Sciatic nerve (tissue), 2 donors: ENCODE measurements at regions not wholly inside any gene's neighbourhood (a gene's known extent, or its start where the extent isn't known, plus 50 kb on each side); places are given as distances from the start of the nearest gene placed in this dataset.
"Not testable (repeated sequence)": the region's sequence is repeated elsewhere in the genome, so short reads cannot be mapped to it uniquely, and the experiment has no call there.

Experiments
- ATAC-seq: fragments of 200-7000 bp; cut with Tn5 transposase; one replicate; pipeline ENCODE4 v1.9.1; 2020; ENCODE audit warnings: mild to moderate bottlenecking, moderate library complexity
- DNase-seq: peaks from one replicate; pipeline ENCODE4 v3.0.0-alpha.2; 2020; ENCODE audit warnings: low spot score
- intact Hi-C: fragments of 100-400 bp; cut with DNase I; formaldehyde crosslinking; loops from one replicate; pipeline ENCODE4 v1.14.2; 2022
- donor health status: DM: no; HTN: no; CAD: no.
- donor health status: DM: no; HTN: no; CAD: no.

DNA sequence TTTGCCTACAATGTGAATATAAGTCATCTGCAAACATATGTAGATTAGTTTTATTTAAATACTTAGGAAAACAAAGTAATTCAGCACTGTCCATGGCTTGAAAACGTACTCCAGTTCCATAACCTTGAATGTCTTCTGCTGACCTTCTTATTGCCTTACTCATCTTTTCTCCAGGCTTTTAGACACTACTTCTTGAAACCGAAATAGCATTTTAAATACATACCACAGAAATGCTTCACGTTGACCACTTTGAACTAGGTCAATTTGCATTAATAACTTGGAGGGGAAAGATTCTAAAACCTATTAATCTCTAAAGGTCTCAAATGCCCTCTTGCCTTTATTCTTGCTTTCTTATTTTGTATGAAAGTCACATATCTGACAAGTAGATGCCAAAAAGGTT, 995.4 kb upstream of the ACO1 start:
- intact Hi-C loops, result no loop called here
- ATAC-seq (no peak), DNase-seq (no peak)

GRCh38 chr9:31390403-31391025, 993.9 kb upstream of the ACO1 start:
- intact Hi-C loops, result no loop called here
- ATAC-seq (no peak), DNase-seq (no peak)

GRCh38 chr9:31393240-31393639, 991.2 kb upstream of the ACO1 start:
- ATAC-seq (no peak), DNase-seq (no peak)
- intact Hi-C loops, result no loop called here

DNA sequence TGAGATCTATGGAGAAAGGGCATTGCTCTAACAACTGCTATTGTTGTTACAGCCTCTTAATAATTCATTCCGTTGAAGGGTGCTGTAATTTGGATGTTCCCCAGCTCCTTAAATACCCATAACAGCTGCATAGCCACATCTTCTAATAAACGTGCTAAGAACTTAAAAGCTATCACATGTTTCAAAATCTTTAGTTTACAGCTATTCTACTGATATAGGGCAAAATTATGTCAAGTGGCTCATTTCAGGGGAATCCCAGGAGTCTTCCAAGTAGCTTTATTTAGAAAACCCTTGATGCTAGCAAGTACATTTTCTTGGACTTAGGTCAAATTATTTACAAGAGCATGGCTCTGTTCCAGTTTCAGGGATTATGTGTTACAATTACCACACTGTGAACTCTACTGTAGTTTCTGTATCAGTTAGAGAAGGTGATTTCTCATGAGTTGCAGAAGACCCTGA, 990.4 kb upstream of the ACO1 start:
- ATAC-seq, result no peak
- intact Hi-C loops, result no loop called here
- no peak for DNase-seq

DNA sequence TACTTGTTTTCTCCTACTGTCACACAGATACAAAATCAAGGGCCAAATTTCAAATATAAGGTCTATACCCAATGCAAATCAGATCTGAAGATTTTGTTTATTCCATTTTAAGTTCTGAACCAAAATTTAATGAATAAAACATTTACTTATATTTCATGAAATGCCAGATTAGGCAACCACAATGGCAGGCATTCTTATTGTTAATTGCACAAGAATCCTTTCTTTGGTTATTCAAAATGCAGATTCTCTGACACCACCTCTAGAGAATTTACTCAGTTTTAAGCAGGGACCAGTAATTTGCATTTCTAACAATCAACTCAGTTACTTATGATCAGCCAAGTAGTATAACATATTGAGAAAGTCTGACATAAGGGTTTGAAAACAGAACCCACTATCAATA, 972.4 kb upstream of the ACO1 start:
- DNase-seq, result no peak
- ATAC-seq, result no peak
- intact Hi-C loops, result no loop called here

DNA sequence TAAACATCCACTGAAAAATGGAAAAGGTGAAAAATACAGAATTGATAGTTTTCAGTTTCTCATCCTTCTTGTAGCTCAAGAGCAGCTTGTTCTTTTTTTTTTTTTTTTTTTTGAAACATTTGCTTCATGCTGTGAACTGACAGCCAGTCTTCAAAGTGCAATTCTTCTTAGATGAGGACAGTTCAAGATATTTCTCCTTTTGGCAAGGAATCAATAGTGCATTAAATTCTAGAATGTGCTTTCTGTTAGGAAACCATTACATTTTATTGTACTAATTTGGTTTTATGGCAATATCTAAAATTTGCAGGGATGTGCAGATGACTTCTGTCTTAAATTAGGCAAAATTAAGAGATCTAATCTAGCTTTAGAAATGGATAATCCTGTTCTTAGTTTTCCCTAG, 969.3 kb upstream of the ACO1 start:
- ATAC-seq, result no peak
- intact Hi-C loops, result no loop called here

GRCh38 chr9:31418419-31418818, 966.0 kb upstream of the ACO1 start:
- ATAC-seq (no peak), DNase-seq (no peak)
- intact Hi-C loops, result no loop called here

More for the DNA sequence above, 969.3 kb upstream of the ACO1 start:
- DNase-seq, result no peak

GRCh38 chr9:31443630-31444457, 940.6 kb upstream of the ACO1 start:
- intact Hi-C loops, ATAC-seq, DNase-seq: not testable (repeated sequence)

GRCh38 chr9:31445357-31445756, 939.1 kb upstream of the ACO1 start:
- no peak for ATAC-seq
- intact Hi-C loops, result no loop called here
- DNase-seq, result no peak

GRCh38 chr9:31445960-31446359, 938.5 kb upstream of the ACO1 start:
- DNase-seq, result no peak
- ATAC-seq, result no peak
- intact Hi-C loops, result no loop called here

GRCh38 chr9:31467075-31467474, 917.4 kb upstream of the ACO1 start:
- intact Hi-C loops, result no loop called here
- ATAC-seq, result no peak

DNA sequence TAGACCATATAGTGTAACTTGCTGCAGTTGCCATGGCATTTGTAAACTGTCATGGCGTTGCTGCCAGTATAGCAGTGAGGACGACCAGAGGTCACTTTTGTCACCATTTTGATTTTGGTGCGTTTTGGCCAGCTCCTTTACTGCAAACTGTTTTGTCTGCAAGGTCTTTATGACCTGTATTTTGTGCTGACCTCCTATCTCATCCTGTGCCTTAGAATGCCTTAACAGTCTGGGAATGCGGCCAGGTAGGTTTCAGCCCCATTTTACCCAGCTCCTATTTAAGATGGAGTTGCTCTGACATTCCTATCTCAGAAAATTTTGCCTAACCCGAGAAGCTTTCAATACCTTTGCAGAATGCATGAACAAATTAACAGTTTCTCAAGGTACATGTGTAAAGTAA, 914.4 kb upstream of the ACO1 start:
- ATAC-seq, result no peak
- DNase-seq, result no peak
- intact Hi-C loops, result no loop called here

More at GRCh38 chr9:31467075-31467474, 917.4 kb upstream of the ACO1 start:
- DNase-seq, result no peak

GRCh38 chr9:31471010-31471409, 913.4 kb upstream of the ACO1 start:
- intact Hi-C loops, result no loop called here
- no peak for ATAC-seq
- DNase-seq, result no peak

DNA sequence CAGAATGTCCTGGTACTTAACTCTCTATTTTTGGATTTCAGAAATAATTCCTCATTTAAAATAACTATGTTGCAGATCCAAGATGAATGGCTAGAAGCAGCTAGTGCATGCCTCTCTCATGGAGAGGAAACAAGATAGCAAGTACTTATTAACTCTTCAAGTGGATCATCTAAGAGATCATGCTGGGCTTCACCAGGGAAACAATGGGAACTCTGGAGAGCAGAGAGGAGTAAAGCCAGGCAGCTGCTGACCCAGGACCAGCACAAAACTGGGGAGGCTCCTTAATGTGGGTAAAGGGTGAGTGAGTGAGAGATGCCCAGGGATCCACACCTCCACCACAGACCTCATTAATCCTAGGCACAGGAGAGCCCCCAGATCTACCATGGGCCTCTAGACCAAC, 897.8 kb upstream of the ACO1 start:
- no peak for DNase-seq
- intact Hi-C loops, result no loop called here

DNA sequence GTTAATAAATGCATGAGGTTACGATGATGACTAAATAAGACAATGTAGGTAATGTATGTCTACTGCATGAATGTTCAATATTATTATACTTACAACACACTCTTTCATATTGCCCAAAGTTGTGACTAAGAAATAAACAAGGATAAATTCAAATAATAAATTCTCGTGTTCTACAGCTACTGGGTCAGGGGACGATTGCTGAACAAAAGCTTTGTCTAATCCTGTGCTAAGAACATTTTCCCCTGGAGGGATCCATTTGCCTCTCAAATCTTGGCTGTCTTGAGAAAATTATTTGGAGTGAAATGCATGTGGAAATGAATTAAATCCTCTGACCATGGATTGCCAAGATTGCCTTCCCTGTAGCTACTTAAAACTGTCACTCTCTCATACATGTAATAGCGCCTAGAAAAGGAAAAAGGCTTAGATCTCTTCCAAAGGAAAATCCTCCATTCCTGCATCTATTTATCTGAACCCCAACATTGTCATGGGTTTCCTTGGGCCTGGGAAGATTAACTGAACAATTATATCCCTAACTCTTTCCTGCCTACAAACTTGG, 893.8 kb upstream of the ACO1 start:
- DNase-seq (no peak), ATAC-seq (no peak)

More for the DNA sequence above, 897.8 kb upstream of the ACO1 start:
- peak; percentile 13 for ATAC-seq

GRCh38 chr9:31492229-31492628, 892.2 kb upstream of the ACO1 start:
- ATAC-seq, result no peak
- intact Hi-C loops, result no loop called here
- no peak for DNase-seq

More for the DNA sequence above, 893.8 kb upstream of the ACO1 start:
- intact Hi-C loops, result no loop called here

DNA sequence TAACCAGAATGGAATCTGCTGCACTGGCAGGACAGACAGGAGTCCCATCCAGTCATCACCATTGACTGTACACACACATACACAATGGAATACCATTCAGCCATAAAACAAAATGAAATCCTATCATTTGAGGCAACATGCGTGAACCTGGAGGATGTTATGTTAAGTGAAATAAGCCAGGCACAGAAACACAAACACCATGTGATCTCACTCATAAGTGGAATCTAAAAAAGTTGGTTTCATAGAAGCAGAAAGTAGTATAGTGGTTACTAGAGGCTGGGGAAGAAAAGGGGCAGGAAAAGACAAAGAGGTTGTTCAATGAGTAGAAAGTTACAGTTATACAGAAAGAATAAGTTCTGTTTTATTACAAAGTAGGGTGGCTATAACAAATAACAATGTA, 884.0 kb upstream of the ACO1 start:
- DNase-seq (no peak), ATAC-seq (no peak)
- intact Hi-C loops, result no loop called here

DNA sequence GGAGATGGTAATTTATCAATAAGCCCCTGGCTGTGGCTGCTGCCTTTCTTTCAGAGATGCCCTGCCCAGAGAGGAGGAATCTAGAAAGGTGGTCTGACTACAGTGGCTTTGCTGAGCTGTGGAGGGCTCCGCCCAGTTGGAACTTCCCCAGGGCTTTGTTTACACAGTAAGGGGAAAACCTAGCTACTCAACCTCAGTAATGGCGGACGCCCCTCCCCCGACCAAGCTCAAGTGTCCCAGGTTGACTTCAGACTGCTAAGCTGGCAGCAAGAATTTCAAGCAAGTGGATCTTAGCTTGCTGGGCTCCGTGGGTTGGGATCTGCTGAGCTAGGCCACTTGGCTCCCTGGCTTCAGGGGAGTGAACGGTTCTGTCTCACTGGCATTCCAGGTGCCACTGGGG, 865.4 kb upstream of the ACO1 start:
- no peak for DNase-seq
- no peak for ATAC-seq
- intact Hi-C loops, result no loop called here

- no peak for DNase-seq
- intact Hi-C loops, result no loop called here
- ATAC-seq, result no peak
These were observed 865.0 kb upstream of the ACO1 start for GRCh38 chr9:31519424-31519823.

- intact Hi-C loops, result no loop called here
- no peak for ATAC-seq
- no peak for DNase-seq
These were observed 864.6 kb upstream of the ACO1 start for GRCh38 chr9:31519826-31520225.
